H9 (cell line): ENCODE measurements at regions not wholly inside any gene's neighbourhood (a gene's known extent, or its start where the extent isn't known, plus 50 kb on each side); places are given as distances from the start of the nearest gene placed in this dataset.

Experiments
- DNase-seq: peaks from one replicate; pipeline ENCODE4 v3.0.0-alpha.2; 2017
- H2AFZ ChIP-seq: one replicate; pipeline ENCODE4 v1.6.1; 2013; ENCODE audit warnings: mild to moderate bottlenecking, low read length, control low read depth, moderate library complexity
- H2AK5ac ChIP-seq: 2 replicates; pipeline ENCODE4 v1.6.1; 2013; ENCODE audit warnings: low read length, control low read depth, mixed read lengths; ENCODE audit not compliant: insufficient read length
- H2BK120ac ChIP-seq: one replicate; pipeline ENCODE4 v1.6.1; 2013; ENCODE audit warnings: low read depth, mild to moderate bottlenecking, low read length, control low read depth, inconsistent platforms; ENCODE audit not compliant: poor library complexity, severe bottlenecking
- H2BK12ac ChIP-seq: 2 replicates; pipeline ENCODE4 v1.6.1; 2013; ENCODE audit warnings: low read length, control low read depth, mixed read lengths, low read depth; ENCODE audit not compliant: insufficient read length
- H2BK15ac ChIP-seq: 2 replicates; pipeline ENCODE4 v1.6.1; 2013; ENCODE audit warnings: low read depth, low read length, control low read depth
- H2BK20ac ChIP-seq: one replicate; pipeline ENCODE4 v1.6.1; 2013; ENCODE audit warnings: low read depth, mild to moderate bottlenecking, low read length, control low read depth, inconsistent platforms; ENCODE audit not compliant: poor library complexity, severe bottlenecking
- H2BK5ac ChIP-seq: 2 replicates; pipeline ENCODE4 v1.6.1; 2013; ENCODE audit warnings: low read length, control low read depth, mixed read lengths; ENCODE audit not compliant: insufficient read length
- H3K14ac ChIP-seq: 2 replicates; pipeline ENCODE4 v1.6.1; 2013; ENCODE audit warnings: low read length, control low read depth; ENCODE audit not compliant: insufficient read depth
- H3K18ac ChIP-seq: 2 replicates; pipeline ENCODE4 v1.6.1; 2013; ENCODE audit warnings: low read depth, mild to moderate bottlenecking, mixed read lengths, low read length, control low read depth; ENCODE audit not compliant: insufficient read length
- H3K23ac ChIP-seq: 2 replicates; pipeline ENCODE4 v1.6.1; 2013; ENCODE audit warnings: low read length, control low read depth, mixed read lengths, low read depth; ENCODE audit not compliant: insufficient read length
- H3K23me2 ChIP-seq: 2 replicates; pipeline ENCODE4 v1.6.1; 2013; ENCODE audit warnings: low read depth, mild to moderate bottlenecking, mixed read lengths, low read length, control low read depth; ENCODE audit not compliant: insufficient read length, poor library complexity, severe bottlenecking
- H3K27ac ChIP-seq: 2 replicates; pipeline ENCODE4 v1.5.1; 2013; ENCODE audit warnings: low read length, control low read depth, mixed read lengths, low read depth; ENCODE audit not compliant: insufficient read length
- H3K27me3 ChIP-seq: 2 replicates; pipeline ENCODE4 v1.6.1; 2013; ENCODE audit warnings: low read length, control low read depth, inconsistent platforms; ENCODE audit not compliant: insufficient read depth
- H3K4ac ChIP-seq: 2 replicates; pipeline ENCODE4 v1.6.1; 2013; ENCODE audit warnings: low read depth, mild to moderate bottlenecking, control low read depth, inconsistent platforms, low read length, moderate library complexity
- H3K4me1 ChIP-seq: 2 replicates; pipeline ENCODE4 v1.6.1; 2013; ENCODE audit warnings: low read length, control low read depth, inconsistent platforms; ENCODE audit not compliant: insufficient read depth
- H3K4me2 ChIP-seq: 2 replicates; pipeline ENCODE4 v1.6.1; 2013; ENCODE audit warnings: low read length, control low read depth, mixed read lengths; ENCODE audit not compliant: insufficient read length, insufficient read depth
- H3K56ac ChIP-seq: 2 replicates; pipeline ENCODE4 v1.6.1; 2013; ENCODE audit warnings: low read depth, mild to moderate bottlenecking, mixed read lengths, low read length, control low read depth; ENCODE audit not compliant: insufficient read length
- H3K79me1 ChIP-seq: 2 replicates; pipeline ENCODE4 v1.6.1; 2013; ENCODE audit warnings: low read depth, mild to moderate bottlenecking, moderate library complexity, low read length, control low read depth, inconsistent platforms; ENCODE audit not compliant: insufficient read depth, poor library complexity, severe bottlenecking
- H3K79me2 ChIP-seq: 2 replicates; pipeline ENCODE4 v1.6.1; 2013; ENCODE audit warnings: low read length, control low read depth, inconsistent platforms; ENCODE audit not compliant: insufficient read depth
- H3K9ac ChIP-seq: 2 replicates; pipeline ENCODE4 v1.6.1; 2013; ENCODE audit warnings: low read length, control low read depth, mixed read lengths; ENCODE audit not compliant: insufficient read length; ENCODE audit errors: extremely low read depth
- H3K9me3 ChIP-seq: one replicate; pipeline ENCODE4 v1.6.1; 2013; ENCODE audit warnings: low read depth, low read length, inconsistent platforms; ENCODE audit not compliant: control insufficient read depth
- H3T11ph ChIP-seq: one replicate; pipeline ENCODE4 v1.6.1; 2013; ENCODE audit warnings: mild to moderate bottlenecking, low read length, control low read depth, inconsistent platforms
- H4K20me1 ChIP-seq: one replicate; pipeline ENCODE4 v1.6.1; 2013; ENCODE audit not compliant: control insufficient read depth, insufficient read length, insufficient read depth
- H4K5ac ChIP-seq: 2 replicates; pipeline ENCODE4 v1.6.1; 2013; ENCODE audit warnings: low read depth, mild to moderate bottlenecking, mixed read lengths, low read length, control low read depth; ENCODE audit not compliant: insufficient read length
- H4K8ac ChIP-seq: replicated peaks from 2 replicates; pipeline ENCODE4 v1.6.1; 2013; ENCODE audit warnings: low read length, control low read depth, mixed read lengths, low read depth; ENCODE audit not compliant: insufficient read length
- H4K91ac ChIP-seq: 2 replicates; pipeline ENCODE4 v1.6.1; 2013; ENCODE audit warnings: low read depth, mild to moderate bottlenecking, moderate library complexity, mixed read lengths, low read length, control low read depth; ENCODE audit not compliant: insufficient read length
- H3K27ac Mint-ChIP-seq, 3 experiments: 2 replicates in 2 of 3; 3 replicates in 1 of 3; pipeline ENCODE4 v1.8.0; 2020 to 2021; ENCODE audit warnings: mixed read lengths in 3 of 3, mild to moderate bottlenecking in 1 of 3, moderate library complexity in 1 of 3
- H3K27me3 Mint-ChIP-seq: 2 replicates; pipeline ENCODE4 v1.8.0; 2021; ENCODE audit warnings: low read depth, mild to moderate bottlenecking, moderate library complexity, mixed read lengths
- H3K36me3 Mint-ChIP-seq, 3 experiments: 2 replicates in 2 of 3; 3 replicates in 1 of 3; pipeline ENCODE4 v1.8.0; 2020 to 2021; ENCODE audit warnings: low read depth in 3 of 3, mixed read lengths in 3 of 3; ENCODE audit not compliant: insufficient read depth in 1 of 3
- H3K4me1 Mint-ChIP-seq, 2 experiments: 2 replicates each; pipeline ENCODE4 v1.8.0; 2020; ENCODE audit warnings: mixed read lengths in 2 of 2
- H3K4me3 Mint-ChIP-seq, 2 experiments: 2 replicates in 1 of 2; 3 replicates in 1 of 2; pipeline ENCODE4 v1.8.0; 2020 to 2021; ENCODE audit warnings: mild to moderate bottlenecking in 2 of 2, mixed read lengths in 2 of 2, moderate library complexity in 1 of 2
- H3K9me3 Mint-ChIP-seq, 2 experiments: 2 replicates in 1 of 2; 3 replicates in 1 of 2; pipeline ENCODE4 v1.8.0; 2020; ENCODE audit warnings: mild to moderate bottlenecking in 2 of 2, mixed read lengths in 2 of 2, moderate library complexity in 1 of 2
- CTCF ChIP-seq: fragments of 200-600 bp; sonication (generic); conservative IDR thresholded peaks from 3 replicates; pipeline ENCODE4 v1.8.0; 2021; ENCODE audit warnings: antibody characterized with exemption, mild to moderate bottlenecking
- WGBS: extraction: QIAGEN DNeasy Blood & Tissue Kit; methylation state at CpG from one replicate; pipeline ENCODE4 v1.1.7; 2013; ENCODE audit warnings: missing lambda C conversion rate, low lambda C conversion rate, mixed read lengths; ENCODE audit not compliant: insufficient read length; ENCODE audit errors: extremely low coverage; 5-methylcytosine and 5-hydroxymethylcytosine counted together

GRCh38 chr7:47034180-47034579 is 547.7 kb downstream of the TNS3 start:
- Histone ChIP-seq H3K4ac (no peak overlapping the region), H2BK5ac (no peak overlapping the region), H3K4me2 (no peak overlapping the region), H2AK5ac (no peak overlapping the region), H3K14ac (no peak overlapping the region), H4K5ac (no peak overlapping the region), H3K56ac (no peak overlapping the region), H3K23me2 (no peaks in the 10 kb centered on the region), H3T11ph (no peak overlapping the region), H3K9ac (no peak overlapping the region), H4K91ac (no peak overlapping the region), H2BK12ac (no peak overlapping the region), H3K23ac (no peak overlapping the region), H2BK15ac (no peak overlapping the region), H3K79me1 (no peaks in the 10 kb centered on the region), H3K9me3 (no peaks in the 10 kb centered on the region), H4K8ac (no peak overlapping the region), H2AFZ (no peak overlapping the region), H2BK120ac (no peak overlapping the region), H3K4me1 (no peaks in the 10 kb centered on the region), H4K20me1 (no peaks in the 10 kb centered on the region), H2BK20ac (no peak overlapping the region), H3K18ac (no peak overlapping the region), H3K27me3 (no peaks in the 10 kb centered on the region), H3K79me2 (no peaks in the 10 kb centered on the region), H3K27ac (no peak overlapping the region)
- TF ChIP-seq CTCF, result no peak
- peaks cover 5% of the 10 kb centered on the region; the same call in 1 of the 2 replicates for H3K27me3 Mint-ChIP-seq
- no CpG with 5 or more reads among the region's 2 CpGs for WGBS
- peaks cover 8 to 12% of the 10 kb centered on the region in 2 experiments for H3K4me1 Mint-ChIP-seq
- no peak for DNase-seq
- H3K4me3 Mint-ChIP-seq, result no peak overlapping the region
- no peaks in the 10 kb centered on the region; a peak in 1 of 7 replicates for H3K36me3 Mint-ChIP-seq
- H3K27ac Mint-ChIP-seq, result no peak overlapping the region; a peak in 1 of 7 replicates
- H3K9me3 Mint-ChIP-seq, result no peaks in the 10 kb centered on the region
